ENCODE measurements at regions not wholly inside any gene's neighbourhood (a gene's known extent, or its start where the extent isn't known, plus 50 kb on each side); places are given as distances from the start of the nearest gene placed in this dataset.

DNA sequence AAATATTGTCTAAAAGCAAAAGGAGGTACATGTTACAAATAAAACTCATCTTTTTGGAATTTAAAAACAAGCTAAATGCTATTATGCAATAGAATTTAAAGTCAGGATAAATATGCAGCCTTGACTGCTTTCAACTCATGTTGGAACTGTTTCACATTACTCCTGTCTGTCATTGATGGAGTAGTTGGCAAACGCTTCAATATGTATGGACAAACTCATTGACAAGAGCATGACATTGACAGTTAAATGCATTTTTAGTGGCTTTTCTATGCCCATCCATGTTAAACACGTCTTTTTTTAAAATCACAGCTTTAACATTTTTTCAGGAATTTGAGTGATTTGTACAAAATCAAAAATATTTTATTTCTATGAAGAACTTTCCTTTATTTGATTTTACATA is 1560.5 kb downstream of the KCNT2 start:
- no peak overlapping the region for H3K4me3 Mint-ChIP-seq
- no peak overlapping the region for H3K27ac Mint-ChIP-seq
- no peak for DNase-seq
- no peaks in the 10 kb centered on the region for H3K36me3 Mint-ChIP-seq (ENCODE audit: low read depth)
- CTCF ChIA-PET: interaction anchor here (0.6 kb wide), 1 partner anchor 592 kb away, joined by 3 read pairs; no protein-coding TSS in a partner anchor
- H3K27me3 Mint-ChIP-seq (ENCODE audit: low read depth): no peaks in the 10 kb centered on the region
- H3K9me3 Mint-ChIP-seq: no peaks in the 10 kb centered on the region
- intact Hi-C loops (cut with micrococcal nuclease): no loop called here
- H3K4me1 Mint-ChIP-seq (ENCODE audit: low read depth): no peaks in the 10 kb centered on the region

DNA sequence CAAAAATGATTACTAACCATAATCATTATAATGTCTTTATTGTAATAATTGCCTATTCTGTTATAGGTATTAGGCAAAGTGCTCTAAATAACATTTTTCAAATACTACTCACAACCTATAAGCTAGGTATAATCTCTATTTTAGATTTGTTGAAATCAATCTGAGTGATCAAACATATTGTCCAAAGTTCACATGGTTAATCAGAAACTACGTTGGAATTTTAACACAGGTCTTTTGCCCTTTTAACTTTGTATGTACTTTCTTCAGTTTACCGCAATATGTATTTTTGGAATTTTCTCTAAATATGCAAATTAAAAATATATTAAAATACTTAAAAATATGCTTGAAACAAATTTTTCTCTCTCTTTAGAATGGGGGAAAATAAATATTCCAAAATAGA is 1563.2 kb downstream of the KCNT2 start:
- Mint-ChIP-seq H3K4me1 (ENCODE audit: low read depth) (no peaks in the 10 kb centered on the region), H3K36me3 (ENCODE audit: low read depth) (no peaks in the 10 kb centered on the region), H3K27me3 (ENCODE audit: low read depth) (no peaks in the 10 kb centered on the region), H3K4me3 (no peak overlapping the region), H3K9me3 (no peaks in the 10 kb centered on the region), H3K27ac (no peak overlapping the region)
- CTCF ChIA-PET: no interaction called here
- intact Hi-C loops (cut with micrococcal nuclease): no loop called here
- DNase-seq: no peak

DNA sequence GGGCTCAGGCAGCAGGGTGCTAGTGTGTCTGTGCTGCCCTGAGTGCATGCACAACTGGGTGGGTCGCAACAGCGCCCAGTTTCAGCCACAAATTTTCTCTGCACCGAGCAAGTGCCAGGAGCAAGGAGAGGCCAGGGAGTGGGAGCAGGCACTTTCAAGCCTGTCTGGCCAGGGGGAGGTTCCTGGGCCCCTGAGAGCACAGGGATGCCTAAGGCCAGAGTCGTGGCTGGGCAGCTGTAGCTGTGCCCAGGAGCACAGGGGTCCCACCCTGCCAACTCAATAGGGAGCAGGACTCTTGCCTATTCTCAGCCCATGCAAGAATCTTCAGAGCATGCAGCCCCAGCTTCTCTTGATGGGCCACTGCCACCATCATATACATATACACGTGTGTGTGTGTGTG is 1577.4 kb downstream of the KCNT2 start:
- Mint-ChIP-seq H3K4me1 (ENCODE audit: low read depth) (no peaks in the 10 kb centered on the region), H3K27ac (no peak overlapping the region), H3K4me3 (no peak overlapping the region), H3K36me3 (ENCODE audit: low read depth) (no peaks in the 10 kb centered on the region), H3K9me3 (peaks cover 6% of the 10 kb centered on the region), H3K27me3 (ENCODE audit: low read depth) (no peaks in the 10 kb centered on the region)
- CTCF ChIA-PET: no interaction called here
- DNase-seq: no peak
- intact Hi-C loops (cut with micrococcal nuclease): no loop called here

DNA sequence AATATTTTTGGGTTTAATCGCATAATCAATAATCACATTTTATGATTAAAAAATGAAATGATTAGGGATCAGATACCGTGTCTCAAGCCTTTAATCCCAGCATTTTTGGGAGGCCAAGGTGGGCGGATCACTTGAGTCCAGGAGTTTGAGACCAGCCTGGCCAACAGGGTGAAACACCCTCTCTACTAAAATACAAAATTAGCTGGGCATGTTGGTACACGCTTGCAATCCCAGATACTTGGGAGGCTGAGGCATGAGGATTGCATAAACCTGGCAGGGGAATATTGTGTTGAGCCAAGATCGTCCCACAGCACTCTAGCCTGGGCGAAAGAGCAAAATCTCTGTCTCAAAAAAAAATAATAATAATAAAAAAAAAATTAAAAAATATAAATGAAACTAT is 1581.4 kb downstream of the KCNT2 start:
- no peak overlapping the region for H3K27ac Mint-ChIP-seq
- no peaks in the 10 kb centered on the region for H3K36me3 Mint-ChIP-seq (ENCODE audit: low read depth)
- CTCF ChIA-PET: no interaction called here
- intact Hi-C loops (cut with micrococcal nuclease): no loop called here
- no peaks in the 10 kb centered on the region for H3K27me3 Mint-ChIP-seq (ENCODE audit: low read depth)
- H3K4me1 Mint-ChIP-seq (ENCODE audit: low read depth): no peaks in the 10 kb centered on the region
- DNase-seq: no peak
- peaks cover 6% of the 10 kb centered on the region for H3K9me3 Mint-ChIP-seq
- H3K4me3 Mint-ChIP-seq: no peak overlapping the region

DNA sequence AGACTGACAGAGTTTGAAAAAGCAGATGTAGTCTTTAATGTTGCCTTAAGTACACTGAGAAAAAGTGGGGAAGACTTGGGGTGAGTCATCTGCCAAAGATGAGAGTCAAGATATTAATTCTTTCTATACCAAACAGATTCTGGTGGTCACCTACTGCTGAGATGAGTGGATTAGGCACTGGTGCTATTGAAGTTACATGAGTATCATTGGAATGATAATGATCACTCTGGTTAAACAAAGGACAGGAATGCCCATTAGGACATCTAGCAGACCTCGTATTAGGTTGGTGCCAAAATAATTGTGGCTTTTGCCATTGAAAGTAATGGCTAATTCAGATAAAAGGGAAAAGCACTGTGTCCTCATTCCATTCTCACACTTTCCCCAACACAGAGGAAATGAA is 1588.9 kb downstream of the KCNT2 start:
- Mint-ChIP-seq H3K9me3 (no peaks in the 10 kb centered on the region), H3K4me3 (no peak overlapping the region), H3K36me3 (ENCODE audit: low read depth) (no peaks in the 10 kb centered on the region), H3K4me1 (ENCODE audit: low read depth) (no peaks in the 10 kb centered on the region), H3K27me3 (ENCODE audit: low read depth) (no peaks in the 10 kb centered on the region), H3K27ac (no peak overlapping the region)
- DNase-seq: no peak
- intact Hi-C loops (cut with micrococcal nuclease): no loop called here
- CTCF ChIA-PET: no interaction called here

DNA sequence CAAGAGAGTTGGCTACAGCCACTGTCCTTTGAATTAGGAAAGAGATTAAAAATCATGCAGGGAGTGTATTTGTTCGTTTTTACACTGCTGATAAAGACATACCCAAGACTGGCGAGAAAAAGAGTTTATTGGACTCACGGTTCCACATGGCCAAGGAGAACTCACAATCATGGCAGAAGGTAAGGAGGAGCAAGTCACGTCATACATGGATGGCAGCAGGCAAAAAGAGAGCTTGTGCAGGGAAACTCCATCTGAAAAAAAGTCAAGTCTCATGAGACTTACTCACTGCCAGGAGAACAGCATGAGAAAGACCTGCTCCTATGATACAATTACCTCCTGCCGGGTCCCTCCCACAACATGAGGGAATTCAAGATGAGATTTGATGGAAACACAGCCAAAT is 1595.2 kb downstream of the KCNT2 start:
- intact Hi-C loops (cut with micrococcal nuclease): no loop called here
- Mint-ChIP-seq H3K27me3 (ENCODE audit: low read depth) (no peaks in the 10 kb centered on the region), H3K36me3 (ENCODE audit: low read depth) (no peaks in the 10 kb centered on the region), H3K27ac (no peak overlapping the region), H3K4me1 (ENCODE audit: low read depth) (no peaks in the 10 kb centered on the region), H3K4me3 (no peak overlapping the region), H3K9me3 (peaks cover 3% of the 10 kb centered on the region)
- no peak for DNase-seq
- CTCF ChIA-PET: no interaction called here

DNA sequence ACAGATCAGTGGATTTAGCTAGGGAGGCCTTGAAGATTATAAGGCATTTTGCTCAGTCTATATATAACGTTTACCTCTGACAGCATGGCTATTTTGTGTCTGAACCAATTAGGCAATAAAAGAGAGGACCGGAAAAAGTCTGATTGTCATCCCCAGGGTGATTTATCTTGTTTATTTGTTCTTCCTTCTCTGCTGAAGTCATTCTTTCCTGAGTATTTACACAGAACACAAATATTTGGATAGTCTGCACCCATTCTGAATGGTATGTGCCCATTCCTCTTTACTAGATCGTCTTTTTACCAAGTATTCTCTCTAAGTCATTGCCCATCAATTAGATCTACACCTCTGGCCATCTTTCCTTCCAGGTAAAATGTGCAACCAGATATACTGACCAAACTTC is 1602.9 kb downstream of the KCNT2 start:
- no peaks in the 10 kb centered on the region for H3K4me1 Mint-ChIP-seq (ENCODE audit: low read depth)
- H3K4me3 Mint-ChIP-seq: no peak overlapping the region
- CTCF ChIA-PET: no interaction called here
- intact Hi-C loops (cut with micrococcal nuclease): no loop called here
- H3K36me3 Mint-ChIP-seq (ENCODE audit: low read depth): no peaks in the 10 kb centered on the region
- no peaks in the 10 kb centered on the region for H3K9me3 Mint-ChIP-seq
- DNase-seq: no peak
- H3K27me3 Mint-ChIP-seq (ENCODE audit: low read depth): no peaks in the 10 kb centered on the region
- no peak overlapping the region for H3K27ac Mint-ChIP-seq

DNA sequence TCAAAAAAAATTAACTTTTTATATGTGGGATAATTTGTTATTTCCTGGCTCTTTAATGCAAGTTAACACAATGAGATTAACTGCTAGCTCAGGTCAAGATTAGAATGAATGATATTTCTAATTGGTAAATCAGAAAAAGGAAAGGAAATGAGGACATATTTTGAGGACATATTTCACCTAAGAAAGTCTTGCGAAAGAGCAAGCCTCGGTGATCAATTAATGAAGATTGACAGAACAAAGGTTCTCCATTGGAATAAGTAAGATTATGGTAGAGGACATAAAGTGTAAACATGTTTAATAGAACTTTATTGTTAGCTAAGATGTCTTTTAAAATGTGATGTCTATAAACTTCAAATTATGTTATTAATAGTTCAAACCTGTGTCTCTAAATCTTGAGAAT is 1617.8 kb downstream of the KCNT2 start:
- intact Hi-C loops (cut with micrococcal nuclease): no loop called here
- no peaks in the 10 kb centered on the region for H3K4me1 Mint-ChIP-seq (ENCODE audit: low read depth)
- no peaks in the 10 kb centered on the region for H3K9me3 Mint-ChIP-seq
- H3K27ac Mint-ChIP-seq: no peak overlapping the region
- H3K36me3 Mint-ChIP-seq (ENCODE audit: low read depth): no peaks in the 10 kb centered on the region
- no peak overlapping the region for H3K4me3 Mint-ChIP-seq
- DNase-seq: no peak
- H3K27me3 Mint-ChIP-seq (ENCODE audit: low read depth): no peaks in the 10 kb centered on the region
- CTCF ChIA-PET: interaction anchor here (1.4 kb wide), 1 partner anchor 11 kb away, joined by 3 read pairs; no protein-coding TSS in a partner anchor

DNA sequence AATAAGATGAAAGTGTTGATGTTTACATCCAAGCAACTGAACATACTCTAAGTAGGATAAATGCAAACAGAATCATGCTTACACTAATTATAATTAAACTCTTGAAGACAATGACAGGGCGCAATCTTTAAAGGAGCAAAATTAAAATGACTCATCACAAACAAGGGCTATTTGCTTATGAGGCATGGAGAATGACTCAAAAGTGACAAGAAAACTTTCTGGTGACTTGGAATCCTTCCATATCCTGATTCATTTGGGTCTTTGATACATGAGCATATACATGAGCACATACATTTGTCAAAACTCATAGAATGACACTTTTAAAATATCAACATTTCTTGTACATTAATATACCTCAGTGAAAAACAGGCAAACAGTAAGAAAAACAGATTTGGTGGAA is 1632.3 kb downstream of the KCNT2 start:
- Mint-ChIP-seq H3K27me3 (ENCODE audit: low read depth) (no peaks in the 10 kb centered on the region), H3K4me1 (ENCODE audit: low read depth) (no peaks in the 10 kb centered on the region), H3K4me3 (no peak overlapping the region), H3K36me3 (ENCODE audit: low read depth) (no peaks in the 10 kb centered on the region), H3K9me3 (peaks cover 5% of the 10 kb centered on the region), H3K27ac (no peak overlapping the region)
- no peak for DNase-seq
- CTCF ChIA-PET: interaction anchor here (0.6 to 0.7 kb wide), 2 partner anchors 8 to 415 kb away, joined by 4 to 6 read pairs; no protein-coding TSS in a partner anchor
- intact Hi-C loops (cut with micrococcal nuclease): no loop called here

DNA sequence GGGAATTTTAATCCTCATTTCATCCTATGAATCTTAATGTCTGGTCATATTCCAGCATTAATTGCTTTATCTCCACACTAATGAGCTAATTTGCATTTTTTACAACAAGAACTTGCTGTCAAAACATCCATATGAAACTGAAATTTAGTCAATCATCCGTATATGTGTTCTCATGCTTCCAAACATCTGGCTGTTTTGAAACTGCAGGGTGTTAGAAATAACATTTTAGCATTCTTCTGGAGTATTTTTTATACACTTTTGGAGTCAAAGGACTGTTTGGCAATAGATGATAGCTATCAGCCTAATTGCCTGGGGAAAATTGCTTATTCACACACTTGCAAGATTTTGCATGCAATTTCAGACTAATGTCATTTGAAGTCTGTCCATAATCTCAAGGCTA is 1639.3 kb downstream of the KCNT2 start:
- no peak overlapping the region for H3K4me3 Mint-ChIP-seq
- intact Hi-C loops (cut with micrococcal nuclease): no loop called here
- no peaks in the 10 kb centered on the region for H3K4me1 Mint-ChIP-seq (ENCODE audit: low read depth)
- H3K9me3 Mint-ChIP-seq: no peaks in the 10 kb centered on the region
- H3K27me3 Mint-ChIP-seq (ENCODE audit: low read depth): no peaks in the 10 kb centered on the region
- H3K36me3 Mint-ChIP-seq (ENCODE audit: low read depth): no peaks in the 10 kb centered on the region
- CTCF ChIA-PET: no interaction called here
- no peak for DNase-seq
- no peak overlapping the region for H3K27ac Mint-ChIP-seq

DNA sequence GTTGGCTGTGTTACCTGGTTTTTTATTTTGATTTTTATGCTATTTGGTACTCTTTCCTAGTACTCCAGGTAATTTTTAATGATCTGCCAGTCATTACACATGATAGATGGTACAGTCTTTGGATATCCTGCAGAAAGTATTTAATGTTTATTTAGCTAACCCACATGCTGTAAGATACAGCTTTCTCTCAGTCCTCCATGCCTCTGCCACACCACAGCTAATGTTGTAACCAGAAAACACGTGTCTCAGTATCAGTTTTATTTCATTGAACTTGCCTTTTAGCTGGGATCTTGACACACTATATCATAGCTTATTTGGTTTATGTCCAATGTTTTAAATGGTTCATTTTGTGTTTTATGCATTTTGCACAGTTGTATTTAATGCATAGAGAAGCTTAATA is 1648.4 kb downstream of the KCNT2 start:
- no peaks in the 10 kb centered on the region for H3K27me3 Mint-ChIP-seq (ENCODE audit: low read depth)
- no peaks in the 10 kb centered on the region for H3K36me3 Mint-ChIP-seq (ENCODE audit: low read depth)
- intact Hi-C loops (cut with micrococcal nuclease): no loop called here
- no peaks in the 10 kb centered on the region for H3K9me3 Mint-ChIP-seq
- DNase-seq: no peak
- no peaks in the 10 kb centered on the region for H3K4me1 Mint-ChIP-seq (ENCODE audit: low read depth)
- no peak overlapping the region for H3K27ac Mint-ChIP-seq
- H3K4me3 Mint-ChIP-seq: no peak overlapping the region
- CTCF ChIA-PET: no interaction called here

DNA sequence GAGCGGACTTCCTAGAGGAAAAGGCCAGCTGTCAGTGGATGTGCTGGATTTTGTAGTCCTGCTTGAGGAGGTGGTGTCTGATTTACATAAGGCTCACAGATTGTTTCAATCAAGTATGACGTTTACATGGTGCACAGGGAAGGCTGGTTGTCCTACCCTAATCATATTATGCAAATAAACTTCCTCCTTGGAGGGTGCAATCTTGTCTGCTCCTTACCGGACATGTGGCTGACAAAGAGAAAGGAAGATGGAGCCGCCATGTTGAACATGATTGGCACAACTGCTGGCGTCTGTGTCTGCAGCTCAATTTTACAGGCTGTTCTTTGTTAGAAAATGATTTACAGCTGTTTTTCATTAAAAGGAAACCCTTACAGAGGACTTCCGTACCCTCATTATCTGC is 1656.1 kb downstream of the KCNT2 start:
- peaks cover 3% of the 10 kb centered on the region for H3K9me3 Mint-ChIP-seq
- no peaks in the 10 kb centered on the region for H3K27me3 Mint-ChIP-seq (ENCODE audit: low read depth)
- no peaks in the 10 kb centered on the region for H3K4me1 Mint-ChIP-seq (ENCODE audit: low read depth)
- no peaks in the 10 kb centered on the region for H3K36me3 Mint-ChIP-seq (ENCODE audit: low read depth)
- no peak for DNase-seq
- intact Hi-C loops (cut with micrococcal nuclease): no loop called here
- CTCF ChIA-PET: no interaction called here
- H3K27ac Mint-ChIP-seq: no peak overlapping the region
- no peak overlapping the region for H3K4me3 Mint-ChIP-seq

DNA sequence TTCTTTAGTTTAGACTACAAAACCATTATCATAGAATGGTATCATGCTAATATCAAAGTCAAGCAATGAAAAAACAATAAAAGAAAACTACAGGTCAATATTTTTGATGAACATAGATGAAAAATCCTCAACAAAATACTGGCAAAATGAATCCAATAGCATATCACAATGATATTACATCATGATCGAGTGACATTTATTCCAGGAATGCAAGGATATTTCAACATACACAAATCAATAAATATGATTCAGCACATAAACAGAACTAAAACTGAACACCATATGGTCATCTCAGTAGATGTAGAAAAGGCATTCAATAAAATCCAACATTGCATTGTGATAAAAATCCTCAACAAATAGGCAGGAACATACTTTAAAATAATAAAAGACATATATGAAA is 1657.7 kb downstream of the KCNT2 start:
- intact Hi-C loops (cut with micrococcal nuclease): no loop called here
- no peak overlapping the region for H3K27ac Mint-ChIP-seq
- H3K4me3 Mint-ChIP-seq: no peak overlapping the region
- DNase-seq: no peak
- H3K9me3 Mint-ChIP-seq: peaks cover 3% of the 10 kb centered on the region
- H3K36me3 Mint-ChIP-seq (ENCODE audit: low read depth): no peaks in the 10 kb centered on the region
- H3K4me1 Mint-ChIP-seq (ENCODE audit: low read depth): no peaks in the 10 kb centered on the region
- CTCF ChIA-PET: no interaction called here
- no peaks in the 10 kb centered on the region for H3K27me3 Mint-ChIP-seq (ENCODE audit: low read depth)
